ENCODE measurements at regions not wholly inside any gene's neighbourhood (a gene's known extent, or its start where the extent isn't known, plus 50 kb on each side); places are given as distances from the start of the nearest gene placed in this dataset.

DNA sequence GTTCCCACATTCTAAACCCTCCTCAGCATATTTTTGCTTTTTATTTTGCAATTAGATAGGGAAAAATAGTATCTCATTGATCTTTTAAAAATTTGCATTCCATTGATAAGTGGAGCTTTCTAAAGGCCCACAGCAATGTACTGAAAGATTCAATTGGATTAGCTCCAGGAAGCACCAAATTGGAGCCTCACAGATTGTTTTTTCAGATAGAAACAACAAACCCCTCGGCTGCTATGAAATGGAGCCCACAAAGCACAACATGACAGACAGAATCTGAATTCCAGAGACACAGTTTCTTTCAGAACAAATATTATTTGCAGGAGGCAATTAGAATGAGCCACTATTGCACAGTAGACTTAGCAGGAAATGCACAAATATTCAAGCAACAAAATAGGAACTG, 58.9 kb upstream of the KIF26B start:
- TF ChIP-seq EZH2 (IDR thresholded peaks at IDR 0.05; ENCODE audit: low read depth, unreplicated experiment): no peak
- TF ChIP-seq JUNB (IDR thresholded peaks at IDR 0.05; ENCODE audit: unreplicated experiment): no peak
